ENCODE measurements at regions not wholly inside any gene's neighbourhood (a gene's known extent, or its start where the extent isn't known, plus 50 kb on each side); places are given as distances from the start of the nearest gene placed in this dataset.
"Not testable (repeated sequence)": the region's sequence is repeated elsewhere in the genome, so short reads cannot be mapped to it uniquely, and the experiment has no call there.

GRCh38 chr22:47517062-47517461 is 754.6 kb downstream of the TBC1D22A start:
- no peak for DNase-seq (ENCODE audit: low read depth in 2 of 2)

- no peak for DNase-seq (ENCODE audit: low read depth in 2 of 2)
Observed at GRCh38 chr22:47515384-47516125, 753.1 kb downstream of the TBC1D22A start.

DNA sequence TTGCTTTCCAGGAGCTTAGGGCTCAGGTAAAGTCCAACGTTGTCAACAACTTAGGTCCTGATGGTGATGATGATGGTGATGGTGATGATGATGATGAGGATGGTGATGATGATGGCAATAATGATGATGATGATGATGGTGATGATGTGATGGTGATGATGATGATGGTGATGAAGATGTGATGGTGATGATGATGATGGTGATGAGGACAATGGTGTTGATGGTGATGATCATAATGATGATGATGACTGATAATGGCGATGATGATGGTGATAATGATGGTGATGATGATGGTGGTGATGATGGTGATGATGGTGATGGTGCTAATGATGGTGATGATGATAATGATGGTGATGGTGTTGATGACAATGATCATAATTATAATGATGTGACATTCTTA is 750.2 kb downstream of the TBC1D22A start:
- no peak for DNase-seq (ENCODE audit: low read depth in 2 of 2)

DNA sequence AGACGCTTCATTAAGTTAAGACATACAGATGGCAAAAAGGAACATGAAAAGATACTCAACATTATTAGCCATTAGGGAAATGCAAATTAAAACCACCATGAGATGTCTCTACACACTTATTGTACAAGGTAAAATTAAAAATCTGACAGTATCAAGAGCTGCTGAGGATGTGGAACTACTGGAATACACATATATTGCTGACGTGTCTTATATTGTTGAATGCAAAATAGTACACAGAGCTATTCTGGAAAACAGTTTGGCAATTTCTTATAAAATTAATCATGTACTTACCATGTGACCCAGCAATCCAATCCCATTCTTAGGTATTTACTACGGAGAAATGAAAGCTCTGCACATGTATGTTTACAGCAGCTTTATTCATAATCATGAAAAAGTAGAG is 742.5 kb downstream of the TBC1D22A start:
- no peak for DNase-seq (ENCODE audit: low read depth in 2 of 2)

- no peak for DNase-seq (ENCODE audit: low read depth in 2 of 2)
Observed at GRCh38 chr22:47498969-47499495, 736.6 kb downstream of the TBC1D22A start.

- DNase-seq (ENCODE audit: low read depth in 2 of 2): no peak
Observed at GRCh38 chr22:47497666-47498065, 735.2 kb downstream of the TBC1D22A start.

DNA sequence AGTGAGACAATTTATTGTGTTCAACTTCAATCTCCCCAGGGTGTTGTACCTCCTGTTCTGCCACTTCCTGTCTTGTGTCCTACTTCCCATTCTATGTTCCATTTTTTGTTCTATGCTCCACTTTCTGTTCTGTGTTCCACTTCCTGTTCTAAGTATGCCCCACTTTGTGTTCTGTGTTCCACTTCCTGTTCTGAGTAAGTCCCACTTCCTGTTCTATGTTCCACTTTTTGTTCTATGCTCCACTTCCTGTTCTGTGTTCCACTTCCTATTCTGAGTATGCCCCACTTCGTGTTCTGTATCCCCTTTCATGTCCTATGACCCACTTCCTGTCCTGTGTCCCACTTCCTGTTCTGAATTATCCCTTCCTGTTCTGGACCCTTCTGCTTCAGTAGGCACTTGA is 732.7 kb downstream of the TBC1D22A start:
- DNase-seq (ENCODE audit: low read depth in 2 of 2): no peak

GRCh38 chr22:47488131-47488530 is 725.7 kb downstream of the TBC1D22A start:
- DNase-seq (ENCODE audit: low read depth in 2 of 2): not testable (repeated sequence)

DNA sequence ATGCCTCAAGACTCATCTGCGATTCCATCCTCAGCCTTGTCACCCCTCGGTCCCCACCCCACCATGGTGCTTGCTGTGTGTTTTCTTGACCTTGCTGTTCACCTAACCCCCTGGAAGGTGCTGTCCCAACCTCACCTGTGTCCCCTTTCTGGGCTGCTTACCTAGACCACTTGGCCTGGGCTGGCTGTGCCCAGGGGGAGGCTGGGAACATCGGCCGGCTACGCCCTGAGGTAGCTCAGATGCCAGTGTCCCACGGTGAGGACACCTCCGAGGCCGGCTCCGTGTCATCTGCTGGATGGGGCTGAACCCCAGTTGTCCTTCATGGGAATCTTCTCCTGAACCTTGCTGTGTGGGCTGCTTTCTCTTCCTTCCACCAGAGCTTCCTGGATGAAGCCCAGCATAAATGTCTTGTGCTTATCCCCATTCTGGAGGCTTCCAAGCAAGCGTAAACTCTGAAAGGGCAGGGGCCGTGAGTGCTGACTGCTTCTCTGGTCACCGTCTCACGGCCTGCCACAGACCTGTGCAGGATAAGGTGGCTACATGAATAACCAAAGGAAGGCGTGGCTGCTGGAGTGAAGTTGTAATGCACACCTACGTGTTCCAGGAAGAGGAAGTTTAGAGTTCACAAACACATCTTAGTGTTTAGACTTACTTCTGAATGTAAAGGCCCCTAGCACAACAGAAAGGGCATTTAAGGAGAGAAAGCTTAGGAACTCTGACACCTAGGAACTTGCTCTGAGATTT is 724.3 kb downstream of the TBC1D22A start:
- DNase-seq (ENCODE audit: low read depth in 2 of 2): no peak

DNA sequence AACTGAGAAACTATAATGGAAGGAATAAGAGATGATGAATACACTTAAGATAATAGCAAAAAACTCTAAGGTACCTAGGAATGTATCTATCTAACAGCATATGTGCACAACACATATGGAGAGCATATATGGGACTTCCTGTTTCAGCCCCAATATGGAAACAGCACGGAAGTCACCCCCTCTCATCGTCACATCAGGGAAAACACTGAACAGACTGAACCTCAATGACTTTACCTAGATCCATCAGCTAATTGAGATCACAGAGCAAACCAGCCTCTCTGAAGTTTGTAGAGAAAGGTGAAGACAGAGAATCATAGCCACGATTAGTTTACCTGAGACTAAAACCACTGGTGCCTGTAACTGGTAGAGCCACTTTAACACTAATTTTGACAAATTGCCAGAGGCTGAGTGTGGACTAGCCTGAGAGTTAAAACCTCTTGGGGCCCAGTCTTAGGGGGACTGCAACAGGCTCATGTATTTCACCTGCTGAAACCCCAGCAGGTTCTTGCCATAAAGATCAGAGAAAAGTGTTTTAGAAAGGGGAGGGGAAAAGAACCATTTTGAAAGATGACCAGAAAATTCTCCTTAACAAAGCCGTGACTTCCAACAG is 722.6 kb downstream of the TBC1D22A start:
- DNase-seq (ENCODE audit: low read depth in 2 of 2): no peak

DNA sequence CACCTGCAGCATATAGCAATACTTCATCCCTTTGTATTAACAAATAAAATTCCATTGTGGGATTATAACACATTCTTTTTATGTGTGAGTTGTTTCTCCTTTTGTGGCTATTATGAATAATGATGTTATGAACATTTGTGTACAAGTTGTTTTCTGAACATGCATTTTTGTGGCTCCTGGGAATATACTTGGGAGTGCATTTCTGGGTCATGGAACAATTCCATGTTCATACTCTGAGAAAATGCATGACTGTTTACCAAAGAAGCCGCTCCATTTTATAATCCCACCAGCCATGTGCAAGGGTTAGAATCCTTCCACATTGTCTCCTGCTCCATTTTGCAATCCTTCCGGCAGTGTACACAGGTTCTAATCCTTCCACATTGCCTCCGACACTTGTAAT is 713.8 kb downstream of the TBC1D22A start:
- DNase-seq (ENCODE audit: low read depth in 2 of 2): no peak

DNA sequence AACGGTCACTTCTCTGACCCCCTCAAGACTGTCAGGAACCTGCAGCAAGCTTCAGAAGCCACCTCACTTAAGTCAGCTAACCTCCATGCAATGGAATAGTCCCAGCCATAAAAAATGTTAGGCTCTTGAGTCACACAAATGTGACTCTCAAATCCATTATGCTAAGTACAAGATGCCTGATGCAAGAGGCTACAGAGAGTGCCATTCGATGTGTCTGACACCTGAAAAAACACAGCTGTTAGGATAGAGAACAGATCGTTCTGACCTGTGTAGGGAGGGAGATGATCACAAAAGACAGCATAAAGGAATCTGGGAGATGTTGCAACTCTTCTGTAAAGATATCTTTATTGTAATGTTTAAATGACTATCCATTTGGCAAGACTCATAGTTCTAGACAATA is 712.4 kb downstream of the TBC1D22A start:
- no peak for DNase-seq (ENCODE audit: low read depth in 2 of 2)

DNA sequence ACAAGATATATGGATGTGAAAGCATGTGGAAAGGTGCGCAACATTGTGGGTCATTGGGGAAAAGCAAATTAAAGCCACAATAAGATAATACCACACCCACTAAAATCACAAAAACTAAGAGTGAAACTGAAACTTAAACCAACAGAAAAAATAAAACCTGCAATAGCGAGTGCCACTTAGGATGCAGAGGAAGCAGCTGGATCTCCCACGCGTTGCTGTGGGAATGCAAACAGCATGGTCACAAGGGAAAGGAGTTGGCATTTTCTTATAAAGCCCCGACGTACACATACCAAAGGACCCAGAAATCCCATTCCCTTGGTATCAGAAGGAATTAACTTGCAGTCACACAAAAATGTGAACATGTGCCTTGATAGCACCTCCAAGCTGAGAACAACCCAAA is 712.0 kb downstream of the TBC1D22A start:
- DNase-seq (ENCODE audit: low read depth in 2 of 2): no peak

- no peak for DNase-seq (ENCODE audit: low read depth in 2 of 2)
Observed at GRCh38 chr22:47472636-47473035, 710.2 kb downstream of the TBC1D22A start.

DNA sequence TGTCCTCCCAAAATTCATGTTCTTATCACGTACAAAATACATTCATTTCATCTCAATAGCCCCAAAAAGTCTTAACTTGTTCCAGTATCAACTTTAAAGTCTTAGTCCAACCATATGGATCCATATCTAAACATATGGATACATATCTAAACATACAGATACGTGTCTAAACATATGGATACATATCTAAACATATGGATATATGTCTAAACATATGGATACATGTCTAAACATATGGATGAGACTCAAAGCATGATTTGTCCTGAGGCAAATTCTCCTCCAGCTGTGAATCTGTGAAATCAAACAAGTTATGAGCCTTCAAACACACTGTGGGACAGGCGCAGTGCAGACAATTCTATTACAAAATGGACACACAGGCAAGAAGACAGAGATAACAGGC is 709.0 kb downstream of the TBC1D22A start:
- DNase-seq (ENCODE audit: low read depth in 2 of 2): no peak

DNA sequence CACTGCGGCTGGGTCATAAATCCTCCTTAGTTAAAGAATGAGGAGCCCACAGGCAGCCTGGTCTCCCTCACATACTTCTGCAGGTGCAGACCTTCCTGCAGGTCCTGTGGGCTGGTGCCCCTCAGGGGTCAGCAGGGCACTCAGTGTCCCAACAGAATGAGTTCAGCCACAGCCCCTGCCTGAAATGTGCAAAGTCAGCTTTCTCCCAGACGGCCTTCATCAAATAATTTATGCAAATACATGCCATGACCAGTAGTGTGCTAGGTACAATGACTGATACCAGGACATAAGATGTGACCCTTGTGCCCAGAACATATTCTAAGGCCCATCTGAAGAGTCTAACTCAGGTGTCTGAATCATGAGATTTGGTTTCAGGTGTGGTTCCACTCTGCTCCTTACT is 703.4 kb downstream of the TBC1D22A start:
- DNase-seq (ENCODE audit: low read depth in 2 of 2): no peak

DNA sequence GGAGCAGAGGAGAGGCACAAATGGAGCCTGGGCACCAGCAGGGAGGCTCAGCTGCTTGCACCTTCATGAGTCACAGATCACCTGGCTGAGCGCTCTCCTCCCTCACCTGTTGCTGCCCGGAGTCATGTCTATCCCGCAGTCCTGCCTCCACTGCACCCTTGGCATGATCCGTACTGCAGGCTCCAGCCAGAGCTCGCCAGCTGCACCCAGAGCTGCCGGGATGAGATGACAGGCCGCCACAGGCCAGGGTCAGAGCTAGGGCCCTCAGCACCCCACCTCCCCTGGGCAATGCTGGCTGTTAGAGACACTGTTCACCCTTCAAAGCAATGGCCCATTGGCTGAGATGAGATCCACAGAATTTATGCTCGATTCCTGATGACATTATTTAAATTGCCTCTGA is 702.8 kb downstream of the TBC1D22A start:
- no peak for DNase-seq (ENCODE audit: low read depth in 2 of 2)

- DNase-seq (ENCODE audit: low read depth in 2 of 2): no peak
Observed at GRCh38 chr22:47463220-47463619, 700.8 kb downstream of the TBC1D22A start.

DNA sequence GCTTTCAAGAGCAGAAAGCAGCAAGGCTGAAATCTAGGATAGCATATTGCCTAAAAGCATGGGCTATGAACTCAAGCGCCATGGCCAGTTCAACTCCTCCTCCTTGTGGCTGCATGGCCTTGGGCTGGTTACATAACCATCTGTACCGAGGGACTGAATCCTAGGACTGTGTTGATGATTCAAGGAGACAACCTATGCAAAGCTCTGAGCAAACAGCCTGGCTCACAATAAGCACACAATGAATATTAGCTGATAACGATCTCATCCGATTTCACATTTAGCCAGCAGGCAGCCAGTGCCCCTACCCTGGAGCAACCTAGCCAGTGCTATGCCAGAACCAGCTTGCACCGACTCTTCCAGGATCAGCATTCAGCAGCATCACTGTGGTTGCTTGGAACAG is 698.4 kb downstream of the TBC1D22A start:
- DNase-seq (ENCODE audit: low read depth in 2 of 2): no peak

DNA sequence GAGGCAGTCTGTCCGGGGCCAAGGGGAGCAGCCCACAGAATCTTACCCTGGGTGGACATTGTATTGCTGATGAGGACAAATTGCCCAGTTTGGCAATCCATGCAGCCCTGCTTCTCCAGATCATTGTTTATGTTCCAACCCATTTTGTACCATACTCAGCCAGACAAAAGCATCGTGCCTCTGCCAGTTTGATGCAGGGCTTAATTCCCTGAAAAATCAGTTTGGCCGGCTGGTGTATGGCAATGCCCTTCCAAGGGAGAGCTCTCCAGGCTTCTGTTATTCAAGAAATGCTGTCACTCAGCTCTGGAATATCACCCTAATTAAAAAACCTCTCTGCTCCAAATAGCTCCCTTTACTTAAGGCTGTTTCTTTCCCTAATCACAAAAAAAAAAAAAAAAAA is 697.7 kb downstream of the TBC1D22A start:
- DNase-seq (ENCODE audit: low read depth in 2 of 2): no peak

GRCh38 chr22:47458348-47458747 is 695.9 kb downstream of the TBC1D22A start:
- DNase-seq (ENCODE audit: low read depth in 2 of 2): no peak

DNA sequence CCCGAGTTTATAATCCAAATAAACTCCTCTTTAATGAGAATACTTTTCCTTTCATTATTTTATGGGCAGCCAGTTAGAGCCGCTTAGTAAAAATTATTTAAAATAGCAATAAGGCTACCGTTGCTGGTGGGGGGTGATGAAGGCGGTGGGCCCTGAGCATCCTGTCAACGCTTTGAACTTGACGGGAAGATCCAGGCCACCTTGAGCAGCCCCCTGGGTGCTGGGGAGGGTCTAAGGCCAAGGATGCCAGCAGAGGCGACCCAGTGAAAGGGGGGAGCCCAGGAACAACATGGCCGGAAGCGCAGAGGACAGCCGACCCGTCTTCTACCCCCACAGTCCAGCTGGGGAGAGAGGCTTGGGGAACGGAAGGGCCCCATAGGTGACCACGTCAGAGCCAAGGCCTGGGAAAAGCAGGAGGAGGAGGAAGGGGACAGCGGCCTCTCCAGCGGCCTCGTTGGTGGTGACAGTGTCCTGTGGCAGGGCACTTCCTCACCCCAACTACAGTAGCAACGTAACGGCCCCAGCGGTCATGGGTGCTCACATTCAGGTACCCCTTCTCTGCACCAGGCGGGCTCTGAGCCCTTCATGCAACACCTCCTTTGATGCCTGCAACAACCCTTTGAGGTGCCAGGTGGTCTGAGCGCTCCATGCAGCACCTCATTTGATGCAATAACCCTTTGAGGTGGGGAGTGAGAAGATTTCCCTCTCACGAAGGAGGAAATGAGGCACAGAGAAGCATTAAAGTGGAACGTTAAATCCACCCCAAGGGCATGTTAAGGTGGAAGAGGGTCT is 695.3 kb downstream of the TBC1D22A start:
- no peak for DNase-seq (ENCODE audit: low read depth in 2 of 2)
